NCI-H1930 (cell line): ENCODE measurements at regions not wholly inside any gene's neighbourhood (a gene's known extent, or its start where the extent isn't known, plus 50 kb on each side); places are given as distances from the start of the nearest gene placed in this dataset.

Experiments used
- DNase-seq, 2 experiments: peaks; one replicate each; lab custom pipeline; 2025; lab: John Stamatoyannopoulos, UW

GRCh38 chr1:43065616-43066399 is 106.3 kb downstream of the EBNA1BP2 start:
- DNase-seq: no peak

- no peak for DNase-seq
Observed at GRCh38 chr1:43065191-43065590, 106.5 kb upstream of the SLC2A1 start.

DNA sequence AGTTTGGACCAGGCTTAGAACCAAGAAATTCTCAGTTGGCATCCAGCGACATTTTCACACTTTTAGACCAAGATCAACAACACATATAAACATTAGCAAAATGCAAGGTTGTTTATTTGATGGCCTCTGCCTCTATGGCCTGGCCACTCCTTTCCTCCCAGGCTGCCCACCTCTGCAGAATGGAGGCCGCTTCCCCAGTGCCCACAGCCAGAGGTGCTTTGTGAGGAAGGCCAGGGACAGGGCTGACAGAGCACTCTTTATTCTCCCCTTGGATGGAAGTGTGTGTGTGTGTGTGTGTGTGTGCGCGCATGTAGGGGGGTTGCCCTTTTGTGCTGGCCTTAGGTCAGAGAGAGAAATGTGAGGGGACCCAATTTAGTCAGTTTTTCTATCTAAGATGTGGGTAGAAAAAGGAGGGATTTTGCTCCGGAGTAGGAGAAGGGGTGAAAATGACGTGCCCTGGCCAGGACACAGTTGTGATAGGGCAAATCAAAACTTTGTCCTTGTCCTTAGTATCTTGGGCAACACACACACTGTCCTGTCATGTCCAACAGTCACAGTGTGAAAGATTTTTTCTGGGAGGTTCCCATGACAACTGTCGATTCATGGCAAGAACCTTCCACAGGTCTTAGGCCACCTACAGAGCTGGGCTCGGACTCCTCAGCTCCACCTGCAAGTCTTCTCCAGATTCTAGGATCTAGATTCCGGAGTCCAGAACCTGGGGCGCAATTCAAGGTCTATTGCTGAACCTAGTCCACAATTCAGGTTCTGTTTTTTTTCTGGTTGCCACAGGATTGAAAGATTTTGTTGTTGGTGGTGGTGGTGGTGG is 104.9 kb upstream of the SLC2A1 start:
- no peak for DNase-seq

- DNase-seq: no peak
Observed at GRCh38 chr1:43062527-43063095, 103.9 kb upstream of the SLC2A1 start.

DNA sequence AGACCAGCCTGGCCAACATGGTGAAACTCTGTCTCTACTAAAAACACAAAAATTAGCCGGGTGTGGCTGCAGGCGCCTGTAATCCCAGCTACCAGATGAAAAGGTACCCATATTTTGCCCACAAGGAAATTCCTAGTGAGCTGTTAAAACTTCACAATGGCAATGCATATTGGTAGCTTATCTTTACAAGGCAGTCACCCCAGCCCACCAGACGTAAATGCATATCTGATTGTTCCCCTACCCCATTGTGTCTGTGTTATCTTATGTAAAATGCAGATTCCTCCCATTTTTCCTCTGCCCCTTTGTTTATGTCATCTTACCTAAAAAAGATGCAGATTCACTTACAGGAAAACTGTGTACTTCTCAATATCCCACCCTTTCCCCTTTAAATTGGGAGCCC is 103.1 kb upstream of the SLC2A1 start:
- DNase-seq: no peak

GRCh38 chr1:43059640-43060574 is 101.2 kb upstream of the SLC2A1 start:
- DNase-seq: no peak

GRCh38 chr1:43058545-43059360 is 100.1 kb upstream of the SLC2A1 start:
- no peak for DNase-seq

DNA sequence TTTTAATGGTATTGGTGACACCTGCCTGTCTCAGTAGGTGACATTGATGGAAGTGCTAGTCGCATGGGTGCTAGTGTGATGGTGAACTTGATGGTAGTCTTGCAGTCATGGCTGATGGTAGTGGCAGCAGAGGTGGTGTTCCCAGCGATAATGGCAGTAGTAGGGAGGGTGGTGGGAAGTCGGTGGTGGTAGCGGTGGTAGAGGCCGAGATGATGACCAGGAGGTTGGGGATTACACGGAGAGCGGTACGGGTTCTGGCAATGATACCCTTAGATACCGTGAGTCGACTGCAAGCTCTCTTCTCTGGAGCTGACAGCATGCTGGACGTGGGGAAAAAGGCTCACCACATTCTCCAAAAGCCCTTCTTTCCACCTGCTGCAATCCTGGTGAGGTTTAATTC is 99.4 kb upstream of the SLC2A1 start:
- DNase-seq: no peak

- no peak for DNase-seq
Observed at GRCh38 chr1:43057567-43057966, 98.9 kb upstream of the SLC2A1 start.

GRCh38 chr1:43056981-43057391 is 98.3 kb upstream of the SLC2A1 start:
- DNase-seq: no peak

GRCh38 chr1:43056460-43056859 is 97.8 kb upstream of the SLC2A1 start:
- DNase-seq: no peak

GRCh38 chr1:43054961-43055360 is 96.3 kb upstream of the SLC2A1 start:
- no peak for DNase-seq

- no peak for DNase-seq
Observed at GRCh38 chr1:43052786-43053439, 94.2 kb upstream of the SLC2A1 start.

DNA sequence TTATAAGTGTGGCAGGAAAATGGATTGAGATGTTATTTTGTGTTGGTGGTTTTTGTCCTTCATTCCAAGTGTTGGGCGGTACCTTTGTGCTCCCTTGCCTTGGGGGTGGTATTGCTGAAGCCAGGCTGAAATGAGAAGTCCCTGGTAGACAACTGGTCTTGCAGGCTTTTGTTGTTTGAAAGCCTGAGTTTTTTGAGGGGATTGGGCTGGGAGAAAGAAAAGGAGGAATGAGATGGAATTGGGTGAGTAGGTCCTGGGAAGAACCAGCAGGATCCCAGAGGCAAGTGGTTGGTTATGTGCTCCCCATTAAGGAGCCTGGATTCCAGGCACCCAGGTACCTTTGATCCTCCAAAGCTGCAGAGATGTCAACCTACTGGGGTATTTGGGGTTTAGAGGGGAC is 93.7 kb upstream of the SLC2A1 start:
- DNase-seq: no peak

GRCh38 chr1:43049481-43049880 is 90.8 kb upstream of the SLC2A1 start:
- DNase-seq: no peak

GRCh38 chr1:43048601-43049011 is 89.9 kb upstream of the SLC2A1 start:
- DNase-seq: no peak

DNA sequence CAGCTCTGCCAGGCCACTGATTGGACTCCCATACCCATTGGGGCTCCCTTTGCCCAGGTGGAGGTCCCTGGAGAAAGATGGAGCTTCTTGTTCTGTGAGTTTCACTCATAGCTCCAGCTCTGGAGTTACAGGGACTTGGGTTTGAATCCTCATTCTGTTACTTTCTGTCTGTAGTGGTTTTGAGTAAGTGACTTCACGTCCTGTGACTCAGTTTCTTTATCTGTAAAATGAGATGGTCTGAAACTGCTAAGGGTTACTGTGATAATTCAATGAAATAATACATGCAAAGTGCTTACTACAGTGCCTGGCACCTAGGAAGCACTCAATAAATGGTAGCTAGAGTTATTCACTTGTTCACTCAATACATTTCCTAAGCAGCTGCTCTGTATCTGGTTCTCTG is 88.5 kb upstream of the SLC2A1 start:
- DNase-seq: no peak

GRCh38 chr1:43044572-43045361 is 86.1 kb upstream of the SLC2A1 start:
- DNase-seq: no peak

GRCh38 chr1:43043695-43044094 is 85.0 kb upstream of the SLC2A1 start:
- no peak for DNase-seq
